Glutamatergic neuron (in vitro differentiated cells): ENCODE measurements at regions not wholly inside any gene's neighbourhood (a gene's known extent, or its start where the extent isn't known, plus 50 kb on each side); places are given as distances from the start of the nearest gene placed in this dataset.
A peak's percentile ranks its signal among the peaks of the same experiment; 100 is the strongest.

ENCODE experiments used
- DNase-seq: peaks from one replicate; pipeline ENCODE4 v3.0.0; 2022
- H3K27ac Mint-ChIP-seq: one replicate; pipeline ENCODE4 v1.8.0; 2020; ENCODE audit warnings: mild to moderate bottlenecking, mixed read lengths, inconsistent platforms; ENCODE audit not compliant: unreplicated experiment
- H3K27me3 Mint-ChIP-seq: one replicate; pipeline ENCODE4 v1.8.0; 2020; ENCODE audit warnings: mild to moderate bottlenecking, moderate library complexity, mixed read lengths, inconsistent platforms; ENCODE audit not compliant: unreplicated experiment
- H3K36me3 Mint-ChIP-seq: one replicate; pipeline ENCODE4 v1.8.0; 2020; ENCODE audit warnings: mild to moderate bottlenecking, mixed read lengths, inconsistent platforms; ENCODE audit not compliant: unreplicated experiment
- H3K4me1 Mint-ChIP-seq: one replicate; pipeline ENCODE4 v1.8.0; 2020; ENCODE audit warnings: mild to moderate bottlenecking, low read depth, mixed read lengths, inconsistent platforms; ENCODE audit not compliant: unreplicated experiment
- H3K4me3 Mint-ChIP-seq: one replicate; pipeline ENCODE4 v1.8.0; 2020; ENCODE audit warnings: mild to moderate bottlenecking, mixed read lengths, inconsistent platforms; ENCODE audit not compliant: unreplicated experiment
- H3K9me3 Mint-ChIP-seq: one replicate; pipeline ENCODE4 v1.8.0; 2020; ENCODE audit warnings: mild to moderate bottlenecking, moderate library complexity, mixed read lengths, inconsistent platforms; ENCODE audit not compliant: unreplicated experiment
- CTCF ChIP-seq: fragments of 200-600 bp; sonication (generic); IDR thresholded peaks from one replicate; pipeline ENCODE4 v1.5.0; 2021; ENCODE audit not compliant: partially characterized antibody, unreplicated experiment

GRCh38 chr1:192732787-192733186, 76.1 kb upstream of the RGS2 start:
- Mint-ChIP-seq H3K4me1 (no peaks in the 10 kb centered on the region), H3K27ac (no peak overlapping the region), H3K27me3 (no peaks in the 10 kb centered on the region), H3K4me3 (no peak overlapping the region), H3K36me3 (no peaks in the 10 kb centered on the region), H3K9me3 (no peaks in the 10 kb centered on the region)
- DNase-seq, result no peak
- TF ChIP-seq CTCF, result peak; percentile 25

- Mint-ChIP-seq H3K9me3 (no peaks in the 10 kb centered on the region), H3K27ac (no peak overlapping the region), H3K36me3 (no peaks in the 10 kb centered on the region), H3K4me1 (no peaks in the 10 kb centered on the region), H3K4me3 (no peak overlapping the region), H3K27me3 (no peaks in the 10 kb centered on the region)
- no peak for TF ChIP-seq CTCF
- DNase-seq, result no peak
These were observed 73.4 kb upstream of the RGS2 start for GRCh38 chr1:192735298-192735915.

GRCh38 chr1:192737306-192737705, 71.5 kb upstream of the RGS2 start:
- TF ChIP-seq CTCF, result no peak
- Mint-ChIP-seq H3K9me3 (no peaks in the 10 kb centered on the region), H3K27me3 (no peaks in the 10 kb centered on the region), H3K36me3 (peaks cover 5% of the 10 kb centered on the region), H3K4me3 (no peak overlapping the region), H3K27ac (no peak overlapping the region), H3K4me1 (no peaks in the 10 kb centered on the region)
- DNase-seq, result no peak

GRCh38 chr1:192739476-192740184, 69.2 kb upstream of the RGS2 start:
- Mint-ChIP-seq H3K9me3 (no peaks in the 10 kb centered on the region), H3K27me3 (no peaks in the 10 kb centered on the region), H3K4me3 (no peak overlapping the region), H3K4me1 (no peaks in the 10 kb centered on the region), H3K36me3 (peaks cover 5% of the 10 kb centered on the region), H3K27ac (no peak overlapping the region)
- TF ChIP-seq CTCF, result no peak
- no peak for DNase-seq

GRCh38 chr1:192740214-192740613, 68.6 kb upstream of the RGS2 start:
- DNase-seq, result no peak
- Mint-ChIP-seq H3K9me3 (no peaks in the 10 kb centered on the region), H3K27me3 (no peaks in the 10 kb centered on the region), H3K4me3 (no peak overlapping the region), H3K27ac (no peak overlapping the region), H3K36me3 (peaks cover 5% of the 10 kb centered on the region), H3K4me1 (no peaks in the 10 kb centered on the region)
- TF ChIP-seq CTCF, result no peak
